ENCODE measurements at regions not wholly inside any gene's neighbourhood (a gene's known extent, or its start where the extent isn't known, plus 50 kb on each side); places are given as distances from the start of the nearest gene placed in this dataset.
"Not testable (repeated sequence)": the region's sequence is repeated elsewhere in the genome, so short reads cannot be mapped to it uniquely, and the experiment has no call there.

- DNase-seq; in situ Hi-C loops (cut with HindIII; ENCODE audit: low pct_ligation_motif_present, low pct_unique_long_range_greater_than_20kb, low sequenced_read_pairs): not testable (repeated sequence)
These were observed 58.8 kb upstream of the ZNF800 start for GRCh38 chr7:127451258-127451657.

GRCh38 chr7:127448566-127448965 is 56.1 kb upstream of the ZNF800 start:
- no peak for DNase-seq
- in situ Hi-C loops (cut with HindIII; ENCODE audit: low pct_ligation_motif_present, low pct_unique_long_range_greater_than_20kb, low sequenced_read_pairs): no loop called here

- in situ Hi-C loops (cut with HindIII; ENCODE audit: low pct_ligation_motif_present, low pct_unique_long_range_greater_than_20kb, low sequenced_read_pairs): no loop called here
- peak; percentile 84 for DNase-seq
These were observed 54.9 kb upstream of the ZNF800 start for GRCh38 chr7:127447326-127447945.

GRCh38 chr7:127446842-127447241 is 54.3 kb upstream of the ZNF800 start:
- in situ Hi-C loops (cut with HindIII; ENCODE audit: low pct_ligation_motif_present, low pct_unique_long_range_greater_than_20kb, low sequenced_read_pairs): no loop called here
- DNase-seq: no peak

Data from ACHN (cell line).